ENCODE measurements at regions not wholly inside any gene's neighbourhood (a gene's known extent, or its start where the extent isn't known, plus 50 kb on each side); places are given as distances from the start of the nearest gene placed in this dataset.

GRCh38 chr2:47236503-47237215, 60.3 kb upstream of the CALM2 start:
- no peak for DNase-seq (ENCODE audit: low spot score)

- no peak for DNase-seq (ENCODE audit: low spot score)
These were observed 58.8 kb upstream of the CALM2 start for GRCh38 chr2:47235132-47235531.

- DNase-seq (ENCODE audit: low spot score), result no peak
These were observed 58.1 kb upstream of the CALM2 start for GRCh38 chr2:47234456-47234855.

- no peak for DNase-seq (ENCODE audit: low spot score)
These were observed 56.6 kb upstream of the CALM2 start for GRCh38 chr2:47232738-47233415.

DNA sequence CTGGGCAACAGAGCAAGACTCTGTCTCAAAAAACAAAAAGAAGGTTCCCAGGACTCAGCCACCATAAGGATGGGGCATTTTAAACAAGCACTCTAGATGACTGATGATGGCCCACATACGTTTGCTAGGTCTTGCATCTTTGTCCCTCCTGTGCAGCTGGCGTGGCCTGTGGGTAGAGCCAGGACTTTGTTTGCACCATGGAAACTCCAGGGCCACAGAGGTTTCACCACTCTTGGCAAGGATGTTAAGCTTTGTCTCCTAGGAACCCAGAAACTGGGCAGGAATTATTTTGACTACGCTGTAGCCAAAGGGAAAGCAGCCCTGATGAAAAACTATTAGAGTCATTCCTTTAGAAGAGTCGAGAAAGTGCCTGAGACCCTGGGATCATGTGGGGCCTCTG, 54.1 kb upstream of the CALM2 start:
- DNase-seq (ENCODE audit: low spot score), result no peak

DNA sequence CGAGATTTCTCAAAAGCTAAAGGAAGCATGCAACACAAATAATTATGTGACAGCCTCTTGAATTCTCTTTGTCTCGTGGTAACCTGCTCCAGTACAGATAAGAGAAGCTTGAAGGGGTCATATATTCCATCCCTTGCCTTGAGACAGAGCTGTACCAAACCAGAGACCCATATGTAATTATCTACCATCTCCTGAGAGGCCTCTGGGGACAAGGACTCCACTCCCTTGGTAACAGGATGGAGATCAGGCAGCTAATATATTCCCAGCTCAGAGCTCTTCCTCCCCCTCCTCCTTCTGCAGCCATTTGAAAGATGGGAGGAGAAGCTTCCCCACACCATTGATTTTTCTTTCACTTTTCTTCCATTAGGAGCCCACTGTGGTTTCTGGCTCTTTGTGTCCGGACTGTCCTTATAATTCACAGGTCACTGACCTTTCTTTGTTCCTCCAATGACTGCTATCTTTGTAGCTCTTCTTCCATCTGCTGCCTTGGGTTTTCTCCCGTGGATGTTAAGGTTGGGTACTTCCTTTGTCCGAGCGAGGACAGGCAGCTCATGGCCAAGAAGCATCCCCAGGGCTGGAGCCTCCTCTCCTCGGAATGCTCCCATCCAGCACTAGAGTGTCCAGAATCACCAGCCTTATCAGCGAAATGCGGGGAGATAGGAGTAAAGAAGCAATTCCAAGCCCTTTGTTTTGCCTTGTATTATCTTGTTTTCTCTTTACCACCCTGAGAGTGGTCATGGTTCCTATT, 51.4 kb upstream of the CALM2 start:
- DNase-seq (ENCODE audit: low spot score), result no peak

DNA sequence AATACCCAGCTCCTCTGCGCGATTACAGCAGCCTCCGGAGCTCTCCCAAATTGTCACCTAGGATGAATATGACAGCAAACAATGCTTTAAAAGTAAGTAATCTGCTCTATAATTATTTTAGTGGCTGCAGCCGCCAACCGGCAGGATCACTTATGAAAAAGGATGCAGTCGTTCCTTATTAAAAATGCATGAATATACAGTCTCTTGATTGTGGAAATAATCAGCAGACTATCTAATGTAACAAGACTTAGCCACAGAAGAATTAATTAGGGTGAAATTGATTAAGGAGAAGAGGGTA, 50.6 kb upstream of the CALM2 start:
- DNase-seq (ENCODE audit: low spot score), result no peak

GRCh38 chr2:47226132-47226922, 50.0 kb upstream of the CALM2 start:
- no peak for DNase-seq (ENCODE audit: low spot score)
